ENCODE measurements at regions not wholly inside any gene's neighbourhood (a gene's known extent, or its start where the extent isn't known, plus 50 kb on each side); places are given as distances from the start of the nearest gene placed in this dataset.

DNA sequence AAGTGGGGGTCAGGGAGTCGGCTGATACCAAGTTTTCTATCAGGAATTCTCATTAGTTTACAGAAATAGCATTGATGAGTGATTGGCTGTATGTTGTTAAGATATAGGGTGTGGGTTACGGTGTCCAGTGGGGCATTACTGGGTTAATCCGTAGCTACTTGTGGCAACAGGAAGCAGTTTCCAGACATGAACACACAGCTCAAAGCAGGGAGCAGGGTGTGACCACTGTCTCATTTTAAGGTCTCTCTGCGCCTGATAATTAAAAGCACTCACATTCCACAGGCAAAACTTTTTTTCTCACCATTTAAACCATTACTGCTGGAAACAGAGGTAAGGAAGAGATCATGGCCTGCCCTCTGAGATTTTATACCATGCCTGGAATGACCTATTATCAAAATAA is 114.9 kb downstream of the SIK1 start:
- DNase-seq (ENCODE audit: low read depth): no peak
- TF ChIP-seq, protein P1, sequence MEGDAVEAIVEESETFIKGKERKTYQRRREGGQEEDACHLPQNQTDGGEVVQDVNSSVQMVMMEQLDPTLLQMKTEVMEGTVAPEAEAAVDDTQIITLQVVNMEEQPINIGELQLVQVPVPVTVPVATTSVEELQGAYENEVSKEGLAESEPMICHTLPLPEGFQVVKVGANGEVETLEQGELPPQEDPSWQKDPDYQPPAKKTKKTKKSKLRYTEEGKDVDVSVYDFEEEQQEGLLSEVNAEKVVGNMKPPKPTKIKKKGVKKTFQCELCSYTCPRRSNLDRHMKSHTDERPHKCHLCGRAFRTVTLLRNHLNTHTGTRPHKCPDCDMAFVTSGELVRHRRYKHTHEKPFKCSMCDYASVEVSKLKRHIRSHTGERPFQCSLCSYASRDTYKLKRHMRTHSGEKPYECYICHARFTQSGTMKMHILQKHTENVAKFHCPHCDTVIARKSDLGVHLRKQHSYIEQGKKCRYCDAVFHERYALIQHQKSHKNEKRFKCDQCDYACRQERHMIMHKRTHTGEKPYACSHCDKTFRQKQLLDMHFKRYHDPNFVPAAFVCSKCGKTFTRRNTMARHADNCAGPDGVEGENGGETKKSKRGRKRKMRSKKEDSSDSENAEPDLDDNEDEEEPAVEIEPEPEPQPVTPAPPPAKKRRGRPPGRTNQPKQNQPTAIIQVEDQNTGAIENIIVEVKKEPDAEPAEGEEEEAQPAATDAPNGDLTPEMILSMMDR (IDR thresholded peaks at IDR 0.05; ENCODE audit: control insufficient read depth, extremely low read depth, insufficient read depth): no peak
- no peak overlapping the region for H3K4me3 ChIP-seq (ENCODE audit: low read depth, low read length)

DNA sequence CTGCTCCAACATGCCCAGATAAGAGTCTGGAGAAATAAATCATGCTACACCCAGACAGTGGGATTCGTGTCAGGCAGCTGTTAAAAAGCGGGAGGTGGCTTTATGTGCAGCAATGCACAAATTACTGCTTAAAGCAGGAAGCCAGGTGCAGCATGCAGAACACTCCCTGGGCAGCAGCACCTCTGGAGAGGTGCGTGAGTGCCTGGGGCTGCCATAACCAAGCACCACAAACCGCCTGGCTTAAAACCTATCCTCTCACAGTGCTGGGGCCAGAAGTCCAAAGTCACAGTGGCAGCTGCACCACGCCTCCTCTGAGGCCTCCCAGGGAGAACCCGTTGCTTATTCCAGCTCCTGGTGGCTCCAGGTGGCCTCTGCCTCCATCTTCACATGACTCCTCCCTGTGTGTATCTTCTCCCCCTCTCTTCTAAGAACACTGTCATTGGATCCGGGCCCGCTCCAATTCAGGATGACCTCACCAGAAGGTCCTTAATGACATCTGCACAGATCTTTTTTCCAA is 115.6 kb downstream of the SIK1 start:
- DNase-seq (ENCODE audit: low read depth): no peak
- no peak overlapping the region for H3K4me3 ChIP-seq (ENCODE audit: low read depth, low read length)
- TF ChIP-seq, protein P1 (IDR thresholded peaks at IDR 0.05; ENCODE audit: control insufficient read depth, extremely low read depth, insufficient read depth): no peak

DNA sequence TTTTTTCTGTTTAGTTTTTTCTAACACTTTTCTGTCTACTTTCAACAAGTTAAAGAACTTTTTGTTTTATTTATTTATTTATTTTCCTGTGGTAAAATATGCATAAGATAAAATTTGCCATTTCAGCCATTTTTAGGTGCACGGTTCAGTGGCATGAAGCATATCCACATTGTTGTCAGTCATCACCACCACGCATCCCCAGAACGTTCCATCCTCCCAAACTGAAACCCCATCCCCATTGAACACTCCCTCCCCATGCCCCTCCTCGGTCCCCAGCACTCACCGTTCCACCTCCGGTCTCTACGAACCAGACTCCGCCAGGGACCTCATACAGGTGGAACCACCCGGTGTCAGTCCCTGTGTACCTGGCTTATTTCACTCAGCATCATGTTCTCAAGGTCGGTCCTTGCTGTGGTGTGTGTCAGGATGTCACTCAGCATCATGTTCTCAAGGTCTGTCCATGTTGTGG is 118.1 kb downstream of the SIK1 start:
- TF ChIP-seq, protein P1 (IDR thresholded peaks at IDR 0.05; ENCODE audit: control insufficient read depth, extremely low read depth, insufficient read depth): no peak
- no peak for DNase-seq (ENCODE audit: low read depth)
- H3K4me3 ChIP-seq (ENCODE audit: low read depth, low read length): no peak overlapping the region

DNA sequence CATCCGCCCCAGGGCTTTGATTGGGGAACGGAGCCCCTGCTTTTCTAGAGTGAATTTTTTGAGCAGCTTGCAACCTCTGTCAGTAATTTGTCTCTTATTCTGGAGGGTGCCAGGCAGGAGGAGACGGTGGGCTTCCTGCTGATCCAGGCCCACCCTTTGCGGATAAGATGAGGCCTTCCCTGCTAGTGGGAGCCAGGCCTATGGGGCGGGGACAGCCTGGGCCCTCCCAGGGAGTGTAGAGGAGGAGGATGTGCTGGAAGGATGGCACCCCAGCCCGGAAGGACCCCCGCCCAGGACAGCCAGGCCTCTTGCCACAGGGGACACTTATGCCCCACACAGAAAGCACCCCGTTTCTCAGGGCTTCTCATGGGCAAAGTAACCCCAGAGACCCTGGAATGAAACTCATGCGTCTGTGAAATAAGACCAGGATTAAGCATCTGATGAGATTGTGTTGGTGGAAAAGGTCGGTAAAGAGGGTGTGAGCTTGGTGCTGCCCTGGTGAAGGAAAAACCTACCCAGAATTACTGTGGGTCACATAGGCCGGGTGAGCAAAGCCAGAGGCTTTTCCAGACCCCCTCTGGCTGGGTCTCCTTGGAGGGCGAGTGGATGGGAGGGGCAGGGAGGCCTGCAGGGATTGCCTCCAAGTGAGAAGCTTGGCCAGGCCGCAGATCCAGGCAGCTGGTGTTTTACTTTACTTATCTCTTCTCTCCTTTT is 118.7 kb downstream of the SIK1 start:
- DNase-seq (ENCODE audit: low read depth): no peak
- no peak overlapping the region for H3K4me3 ChIP-seq (ENCODE audit: low read depth, low read length)
- TF ChIP-seq, protein P1 (IDR thresholded peaks at IDR 0.05; ENCODE audit: control insufficient read depth, extremely low read depth, insufficient read depth): no peak

DNA sequence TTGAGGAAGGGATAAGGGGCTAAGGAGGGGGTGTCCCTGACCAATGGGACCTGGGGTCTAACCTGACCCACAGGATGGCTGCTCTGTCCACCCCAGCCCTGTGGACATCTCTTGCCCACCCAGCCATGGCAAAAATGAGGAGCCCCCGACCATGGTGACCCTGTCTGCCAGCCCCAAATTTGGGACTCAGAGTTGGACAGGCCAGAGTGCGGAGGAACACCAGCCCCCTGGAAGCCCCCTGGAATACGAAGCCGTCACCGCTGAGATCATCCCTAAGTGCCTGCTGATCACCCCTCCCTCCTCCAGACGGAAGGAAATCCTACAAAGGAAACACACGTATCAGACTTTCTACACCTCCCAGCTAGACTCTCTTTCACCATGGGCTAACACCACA is 119.3 kb downstream of the SIK1 start:
- H3K4me3 ChIP-seq (ENCODE audit: low read depth, low read length): no peak overlapping the region
- TF ChIP-seq, protein P1 (IDR thresholded peaks at IDR 0.05; ENCODE audit: control insufficient read depth, extremely low read depth, insufficient read depth): no peak
- no peak for DNase-seq (ENCODE audit: low read depth)

DNA sequence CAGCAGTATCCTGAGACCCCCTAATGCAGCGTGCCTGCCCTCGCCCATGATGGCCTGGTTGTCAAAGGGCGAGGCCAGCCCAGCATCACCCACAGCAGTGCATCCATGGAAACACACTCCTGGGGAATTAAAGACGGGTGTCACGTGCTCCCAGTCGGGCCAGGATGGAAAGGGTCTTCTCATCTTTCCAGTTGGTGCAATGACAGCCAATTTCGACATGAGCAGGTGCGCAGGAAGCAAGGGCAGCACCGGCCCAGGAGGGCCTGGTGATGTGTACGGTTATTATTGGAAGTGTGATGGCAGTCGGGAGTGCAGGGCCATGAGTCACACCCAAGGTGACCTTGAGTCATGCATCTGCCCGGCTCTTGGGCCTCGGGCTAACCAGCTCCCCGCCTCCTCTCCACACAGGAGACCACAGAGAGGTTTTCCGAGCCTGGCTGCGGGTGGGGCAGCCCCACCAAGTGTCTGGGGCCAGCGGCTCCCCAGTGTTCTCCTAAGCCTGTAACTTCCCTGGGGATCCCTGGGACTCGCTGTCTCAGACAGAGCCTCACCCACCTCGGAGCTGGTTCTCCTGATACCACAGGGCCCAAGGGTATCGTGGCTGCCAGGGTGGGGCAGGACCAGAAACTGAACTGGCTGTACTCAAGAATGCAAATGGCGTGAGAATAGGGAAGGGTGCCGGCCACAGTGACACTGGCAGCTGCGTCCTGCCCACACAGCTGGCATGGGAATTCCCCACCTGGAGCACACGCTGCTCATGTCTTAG is 119.8 kb downstream of the SIK1 start:
- TF ChIP-seq, protein P1 (IDR thresholded peaks at IDR 0.05; ENCODE audit: control insufficient read depth, extremely low read depth, insufficient read depth): no peak
- H3K4me3 ChIP-seq (ENCODE audit: low read depth, low read length): no peak overlapping the region
- DNase-seq (ENCODE audit: low read depth): no peak
